ENCODE measurements at regions not wholly inside any gene's neighbourhood (a gene's known extent, or its start where the extent isn't known, plus 50 kb on each side); places are given as distances from the start of the nearest gene placed in this dataset.
"Not testable (repeated sequence)": the region's sequence is repeated elsewhere in the genome, so short reads cannot be mapped to it uniquely, and the experiment has no call there.

DNA sequence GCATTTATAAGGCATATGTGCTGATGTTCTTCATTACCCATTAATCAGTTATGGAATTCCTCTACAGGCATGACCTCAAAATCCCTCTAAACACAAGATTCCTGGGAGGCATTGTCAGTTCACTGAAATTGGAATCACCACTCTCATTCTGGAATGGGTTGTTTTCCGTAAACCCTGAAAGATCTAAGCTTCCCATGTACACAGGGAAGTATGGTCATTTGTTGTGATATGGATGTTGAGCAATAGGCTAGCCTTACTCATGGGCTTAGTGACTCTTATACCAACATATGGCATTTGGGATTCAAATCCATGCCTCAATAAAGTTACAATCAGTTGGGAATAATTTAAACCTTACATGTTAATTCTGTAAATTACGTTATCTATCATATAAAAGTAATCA, 258.0 kb downstream of the XPNPEP1 start:
- DNase-seq (ENCODE audit: low read depth), result no peak
- no peaks in the 10 kb centered on the region for H3K36me3 ChIP-seq (ENCODE audit: control insufficient read depth, insufficient read depth, low read length)
- TF ChIP-seq, protein P1, sequence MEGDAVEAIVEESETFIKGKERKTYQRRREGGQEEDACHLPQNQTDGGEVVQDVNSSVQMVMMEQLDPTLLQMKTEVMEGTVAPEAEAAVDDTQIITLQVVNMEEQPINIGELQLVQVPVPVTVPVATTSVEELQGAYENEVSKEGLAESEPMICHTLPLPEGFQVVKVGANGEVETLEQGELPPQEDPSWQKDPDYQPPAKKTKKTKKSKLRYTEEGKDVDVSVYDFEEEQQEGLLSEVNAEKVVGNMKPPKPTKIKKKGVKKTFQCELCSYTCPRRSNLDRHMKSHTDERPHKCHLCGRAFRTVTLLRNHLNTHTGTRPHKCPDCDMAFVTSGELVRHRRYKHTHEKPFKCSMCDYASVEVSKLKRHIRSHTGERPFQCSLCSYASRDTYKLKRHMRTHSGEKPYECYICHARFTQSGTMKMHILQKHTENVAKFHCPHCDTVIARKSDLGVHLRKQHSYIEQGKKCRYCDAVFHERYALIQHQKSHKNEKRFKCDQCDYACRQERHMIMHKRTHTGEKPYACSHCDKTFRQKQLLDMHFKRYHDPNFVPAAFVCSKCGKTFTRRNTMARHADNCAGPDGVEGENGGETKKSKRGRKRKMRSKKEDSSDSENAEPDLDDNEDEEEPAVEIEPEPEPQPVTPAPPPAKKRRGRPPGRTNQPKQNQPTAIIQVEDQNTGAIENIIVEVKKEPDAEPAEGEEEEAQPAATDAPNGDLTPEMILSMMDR (IDR thresholded peaks at IDR 0.05; ENCODE audit: insufficient read depth, low read length, poor library complexity, severe bottlenecking), result no peak
- H3K4me3 ChIP-seq (ENCODE audit: low read depth, low read length), result no peak overlapping the region
- H3K27me3 ChIP-seq (ENCODE audit: control insufficient read depth, insufficient read depth, low read length), result no peaks in the 10 kb centered on the region

DNA sequence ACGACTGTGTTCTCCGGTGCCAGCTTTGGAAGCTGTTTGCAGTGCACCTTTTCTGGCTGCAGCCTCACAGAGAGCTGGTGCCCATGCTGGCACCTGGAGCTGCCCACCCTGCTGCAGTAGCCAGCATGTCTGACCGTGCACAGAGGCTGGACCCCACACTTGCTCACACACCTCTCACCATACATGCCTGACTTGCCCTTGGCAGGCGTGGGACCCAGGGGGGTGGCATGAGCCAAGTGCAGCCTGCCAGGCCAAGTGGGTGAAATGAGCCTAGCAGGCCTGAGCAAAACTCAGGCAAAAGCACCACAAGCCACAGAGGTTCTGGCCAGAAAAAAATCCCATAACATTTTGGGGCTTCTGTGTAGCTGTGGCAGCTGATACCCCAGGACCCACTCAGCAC, 258.8 kb downstream of the XPNPEP1 start:
- no peak for DNase-seq (ENCODE audit: low read depth)
- Histone ChIP-seq H3K27me3 (ENCODE audit: control insufficient read depth, insufficient read depth, low read length) (no peaks in the 10 kb centered on the region), H3K4me3 (ENCODE audit: low read depth, low read length) (no peak overlapping the region), H3K36me3 (ENCODE audit: control insufficient read depth, insufficient read depth, low read length) (no peaks in the 10 kb centered on the region)
- TF ChIP-seq, protein P1 (IDR thresholded peaks at IDR 0.05; ENCODE audit: insufficient read depth, low read length, poor library complexity, severe bottlenecking), result no peak

DNA sequence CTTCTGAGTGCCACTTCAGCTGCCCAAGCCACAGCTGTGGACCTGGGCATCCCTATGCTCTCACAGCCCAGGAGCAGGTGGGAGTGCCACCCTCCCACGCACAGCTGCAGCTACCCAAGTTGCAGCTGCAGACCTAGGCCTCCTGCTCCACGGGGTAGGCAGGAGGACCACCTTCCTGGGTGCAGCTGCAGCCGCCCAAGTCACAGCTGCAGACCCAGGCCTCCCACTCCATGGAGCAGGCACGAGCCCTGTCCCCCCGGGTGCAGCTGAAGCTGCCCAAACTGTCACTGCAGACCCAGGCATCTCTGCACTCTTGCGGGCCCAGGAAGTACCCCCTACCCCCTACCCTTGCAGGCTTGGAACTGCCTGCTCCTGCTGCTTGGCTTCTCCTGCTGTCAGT, 260.2 kb downstream of the XPNPEP1 start:
- TF ChIP-seq, protein P1 (IDR thresholded peaks at IDR 0.05; ENCODE audit: insufficient read depth, low read length, poor library complexity, severe bottlenecking), result no peak
- Histone ChIP-seq H3K4me3 (ENCODE audit: low read depth, low read length) (no peak overlapping the region), H3K27me3 (ENCODE audit: control insufficient read depth, insufficient read depth, low read length) (no peaks in the 10 kb centered on the region), H3K36me3 (ENCODE audit: control insufficient read depth, insufficient read depth, low read length) (no peaks in the 10 kb centered on the region)
- DNase-seq (ENCODE audit: low read depth), result no peak

DNA sequence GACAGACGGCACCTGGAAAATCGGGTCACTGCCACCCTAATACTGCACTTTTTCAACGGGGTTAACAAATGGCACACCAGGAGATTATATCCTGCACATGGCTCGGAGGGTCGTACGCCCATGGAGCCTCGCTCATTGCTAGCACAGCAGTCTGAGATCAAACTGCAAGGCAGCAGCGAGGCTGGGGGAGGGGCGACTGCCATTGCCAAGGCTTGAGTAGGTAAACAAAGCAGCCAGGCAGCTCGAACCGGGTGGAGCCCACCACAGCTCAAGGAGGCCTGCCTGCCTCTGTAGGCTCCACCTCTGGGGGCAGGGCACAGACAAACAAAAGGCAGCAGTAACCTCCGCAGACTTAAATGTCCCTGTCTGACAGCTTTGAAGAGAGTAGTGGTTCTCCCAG, 270.7 kb downstream of the XPNPEP1 start:
- not testable (repeated sequence) for DNase-seq (ENCODE audit: low read depth); H3K27me3 ChIP-seq (ENCODE audit: control insufficient read depth, insufficient read depth, low read length); H3K4me3 ChIP-seq (ENCODE audit: low read depth, low read length); H3K36me3 ChIP-seq (ENCODE audit: control insufficient read depth, insufficient read depth, low read length)

DNA sequence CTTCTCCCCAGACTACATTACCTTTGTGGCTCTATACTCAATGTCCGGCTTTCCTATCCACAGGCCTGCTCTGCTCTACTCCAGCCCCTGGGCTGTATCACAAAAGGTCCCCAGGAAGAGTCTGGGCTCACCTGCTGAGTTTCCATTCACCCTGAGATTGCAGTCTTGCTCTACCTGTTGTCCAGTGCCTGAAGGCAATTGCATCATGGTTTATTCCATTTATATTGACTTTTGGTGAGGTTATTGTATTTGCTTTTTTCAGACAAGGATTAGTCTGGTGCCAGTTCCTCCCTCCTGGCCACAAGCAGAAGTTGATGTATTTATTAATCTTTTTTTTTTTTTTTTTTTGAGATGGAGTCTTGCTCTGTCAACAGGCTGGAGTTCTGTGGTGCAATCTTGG, 273.1 kb downstream of the XPNPEP1 start:
- H3K27me3 ChIP-seq (ENCODE audit: control insufficient read depth, insufficient read depth, low read length), result no peaks in the 10 kb centered on the region
- TF ChIP-seq, protein P1 (IDR thresholded peaks at IDR 0.05; ENCODE audit: insufficient read depth, low read length, poor library complexity, severe bottlenecking), result no peak
- no peak overlapping the region for H3K4me3 ChIP-seq (ENCODE audit: low read depth, low read length)
- H3K36me3 ChIP-seq (ENCODE audit: control insufficient read depth, insufficient read depth, low read length), result no peaks in the 10 kb centered on the region
- no peak for DNase-seq (ENCODE audit: low read depth)

DNA sequence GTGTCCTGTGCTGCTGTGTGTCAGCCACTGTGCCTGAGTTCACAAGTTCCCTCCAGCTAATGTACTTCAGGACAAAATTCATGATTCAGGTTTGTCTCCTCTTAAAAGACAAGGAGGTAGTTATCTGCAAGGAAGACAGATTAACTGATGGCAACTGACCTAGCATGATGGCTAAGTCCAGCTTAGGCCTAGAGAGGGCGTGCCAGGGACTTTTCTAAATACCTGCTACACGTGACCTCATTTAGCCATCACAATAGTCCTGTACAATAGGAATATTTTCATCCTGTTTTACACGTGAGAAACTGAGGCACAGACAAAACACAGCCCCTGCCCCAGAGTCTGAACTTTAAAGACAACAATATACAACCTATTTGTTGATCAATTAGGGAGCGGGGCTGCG, 275.7 kb downstream of the XPNPEP1 start:
- TF ChIP-seq, protein P1 (IDR thresholded peaks at IDR 0.05; ENCODE audit: insufficient read depth, low read length, poor library complexity, severe bottlenecking), result no peak
- Histone ChIP-seq H3K36me3 (ENCODE audit: control insufficient read depth, insufficient read depth, low read length) (no peaks in the 10 kb centered on the region), H3K27me3 (ENCODE audit: control insufficient read depth, insufficient read depth, low read length) (no peaks in the 10 kb centered on the region), H3K4me3 (ENCODE audit: low read depth, low read length) (no peak overlapping the region)
- no peak for DNase-seq (ENCODE audit: low read depth)
